ENCODE measurements at regions not wholly inside any gene's neighbourhood (a gene's known extent, or its start where the extent isn't known, plus 50 kb on each side); places are given as distances from the start of the nearest gene placed in this dataset.

- no peak for DNase-seq (ENCODE audit: low spot score)
These were observed 293.4 kb upstream of the CHST9 start for GRCh38 chr18:27478459-27478858.

GRCh38 chr18:27473318-27473717, 288.2 kb upstream of the CHST9 start:
- peak; percentile 24 for DNase-seq (ENCODE audit: low spot score)

GRCh38 chr18:27467073-27467472, 282.0 kb upstream of the CHST9 start:
- DNase-seq (ENCODE audit: low spot score): no peak

GRCh38 chr18:27461957-27462356, 276.8 kb upstream of the CHST9 start:
- DNase-seq (ENCODE audit: low spot score): no peak

GRCh38 chr18:27449104-27449503, 264.0 kb upstream of the CHST9 start:
- DNase-seq (ENCODE audit: low spot score): no peak

GRCh38 chr18:27447930-27448329, 262.8 kb upstream of the CHST9 start:
- no peak for DNase-seq (ENCODE audit: low spot score)

- no peak for DNase-seq (ENCODE audit: low spot score)
These were observed 262.4 kb upstream of the CHST9 start for GRCh38 chr18:27447451-27447881.

- DNase-seq (ENCODE audit: low spot score): no peak
These were observed 245.5 kb upstream of the CHST9 start for GRCh38 chr18:27430595-27430994.

- DNase-seq (ENCODE audit: low spot score): no peak
These were observed 243.8 kb upstream of the CHST9 start for GRCh38 chr18:27428716-27429475.

GRCh38 chr18:27428120-27428519, 243.0 kb upstream of the CHST9 start:
- DNase-seq (ENCODE audit: low spot score): no peak

GRCh38 chr18:27423581-27423980, 238.5 kb upstream of the CHST9 start:
- no peak for DNase-seq (ENCODE audit: low spot score)

- DNase-seq (ENCODE audit: low spot score): no peak
These were observed 234.5 kb upstream of the CHST9 start for GRCh38 chr18:27419646-27420045.

GRCh38 chr18:27415495-27415894, 230.4 kb upstream of the CHST9 start:
- DNase-seq (ENCODE audit: low spot score): no peak

GRCh38 chr18:27414682-27415081, 229.6 kb upstream of the CHST9 start:
- DNase-seq (ENCODE audit: low spot score): no peak

- DNase-seq (ENCODE audit: low spot score): peak; percentile 20
These were observed 228.6 kb upstream of the CHST9 start for GRCh38 chr18:27413495-27414401.

GRCh38 chr18:27412556-27412955, 227.4 kb upstream of the CHST9 start:
- DNase-seq (ENCODE audit: low spot score): no peak

GRCh38 chr18:27411911-27412310, 226.8 kb upstream of the CHST9 start:
- peak; percentile 85 for DNase-seq (ENCODE audit: low spot score)

- DNase-seq (ENCODE audit: low spot score): no peak
These were observed 225.9 kb upstream of the CHST9 start for GRCh38 chr18:27411013-27411412.

GRCh38 chr18:27404855-27405254, 219.7 kb upstream of the CHST9 start:
- no peak for DNase-seq (ENCODE audit: low spot score)

GRCh38 chr18:27400001-27400400, 214.9 kb upstream of the CHST9 start:
- no peak for DNase-seq (ENCODE audit: low spot score)

GRCh38 chr18:27395752-27396151, 210.6 kb upstream of the CHST9 start:
- no peak for DNase-seq (ENCODE audit: low spot score)

- DNase-seq (ENCODE audit: low spot score): no peak
These were observed 209.6 kb upstream of the CHST9 start for GRCh38 chr18:27394687-27395086.

GRCh38 chr18:27382567-27383216, 197.6 kb upstream of the CHST9 start:
- DNase-seq (ENCODE audit: low spot score): no peak

Data from COLO829 (cell line).